ENCODE measurements at regions not wholly inside any gene's neighbourhood (a gene's known extent, or its start where the extent isn't known, plus 50 kb on each side); places are given as distances from the start of the nearest gene placed in this dataset.
"Not testable (repeated sequence)": the region's sequence is repeated elsewhere in the genome, so short reads cannot be mapped to it uniquely, and the experiment has no call there.

GRCh38 chr1:61028136-61028535 is 54.2 kb upstream of the NFIA start:
- Histone ChIP-seq H3K36me3 (no peaks in the 10 kb centered on the region), H3K9me3 (no peaks in the 10 kb centered on the region), H3K27me3 (no peaks in the 10 kb centered on the region), H3K4me3 (no peak overlapping the region)
- DNase-seq = no peak

GRCh38 chr1:61018068-61018467 is 64.3 kb upstream of the NFIA start:
- H3K4me3 ChIP-seq, H3K9me3 ChIP-seq, DNase-seq, H3K27me3 ChIP-seq, H3K36me3 ChIP-seq: not testable (repeated sequence)

DNA sequence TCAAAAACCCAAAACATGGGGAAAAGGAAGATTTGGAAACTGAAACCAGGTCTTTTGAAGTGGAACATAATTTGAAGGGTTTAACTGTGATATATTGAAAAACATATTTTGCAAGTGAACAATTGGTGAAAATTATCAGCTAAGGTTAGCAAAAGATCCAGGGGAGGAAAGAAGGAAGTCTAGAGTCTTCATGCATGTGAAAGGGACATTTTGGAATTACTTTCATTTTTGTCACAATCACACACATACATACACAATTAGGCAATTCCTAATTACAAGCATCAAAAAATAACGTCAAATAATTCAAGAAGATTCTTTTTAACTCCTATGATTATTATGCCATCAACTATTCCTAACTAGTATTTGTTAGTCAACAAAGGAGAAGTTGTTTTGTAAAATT is 64.7 kb upstream of the NFIA start:
- no peaks in the 10 kb centered on the region for H3K36me3 ChIP-seq
- no peaks in the 10 kb centered on the region for H3K27me3 ChIP-seq
- H3K4me3 ChIP-seq = no peak overlapping the region
- no peak for DNase-seq
- no peaks in the 10 kb centered on the region for H3K9me3 ChIP-seq

GRCh38 chr1:61013946-61014667 is 68.3 kb upstream of the NFIA start:
- Histone ChIP-seq H3K27me3 (no peaks in the 10 kb centered on the region), H3K9me3 (no peaks in the 10 kb centered on the region), H3K36me3 (no peaks in the 10 kb centered on the region), H3K4me3 (no peak overlapping the region)
- no peak for DNase-seq

DNA sequence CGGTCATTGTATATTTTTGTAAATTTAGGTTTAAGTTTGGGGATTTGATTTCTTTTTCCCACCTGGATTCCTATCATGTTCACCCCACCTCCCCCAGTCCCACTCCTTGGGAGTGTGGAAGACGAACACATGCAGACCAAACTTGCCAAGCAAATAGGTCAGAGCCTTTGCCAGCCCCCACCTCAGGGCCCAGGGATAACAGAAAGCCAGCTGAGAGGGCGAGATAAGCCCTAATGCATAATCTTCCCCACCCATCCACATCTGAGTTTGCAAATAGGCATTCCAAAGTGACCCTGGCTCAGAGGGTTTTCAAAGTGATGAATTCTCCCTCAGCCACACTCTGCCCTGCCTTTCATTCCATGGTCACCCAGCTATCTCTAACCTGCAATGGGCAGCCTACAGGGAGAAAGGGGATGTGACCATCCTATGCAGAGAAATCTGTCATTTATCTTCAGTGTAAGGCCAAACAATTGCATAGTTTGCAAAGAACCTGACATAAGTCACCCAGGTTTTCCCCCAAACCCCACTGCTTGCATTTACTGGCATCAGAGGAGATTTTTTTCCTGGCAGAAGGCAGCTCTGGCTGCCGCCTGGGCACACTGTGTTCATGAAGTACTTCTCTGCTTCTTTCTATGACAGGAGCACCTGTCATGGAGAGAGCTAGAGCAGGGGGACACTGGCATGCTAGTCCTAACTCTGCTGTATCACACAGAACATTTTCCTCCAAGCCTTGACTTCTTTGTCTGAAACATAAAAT is 69.0 kb upstream of the NFIA start:
- Histone ChIP-seq H3K27me3 (no peaks in the 10 kb centered on the region), H3K9me3 (no peaks in the 10 kb centered on the region), H3K36me3 (no peaks in the 10 kb centered on the region), H3K4me3 (no peak overlapping the region)
- no peak for DNase-seq

GRCh38 chr1:61012341-61012761 is 70.0 kb upstream of the NFIA start:
- no peaks in the 10 kb centered on the region for H3K9me3 ChIP-seq
- H3K4me3 ChIP-seq = no peak overlapping the region
- no peaks in the 10 kb centered on the region for H3K27me3 ChIP-seq
- DNase-seq = no peak
- H3K36me3 ChIP-seq = no peaks in the 10 kb centered on the region

DNA sequence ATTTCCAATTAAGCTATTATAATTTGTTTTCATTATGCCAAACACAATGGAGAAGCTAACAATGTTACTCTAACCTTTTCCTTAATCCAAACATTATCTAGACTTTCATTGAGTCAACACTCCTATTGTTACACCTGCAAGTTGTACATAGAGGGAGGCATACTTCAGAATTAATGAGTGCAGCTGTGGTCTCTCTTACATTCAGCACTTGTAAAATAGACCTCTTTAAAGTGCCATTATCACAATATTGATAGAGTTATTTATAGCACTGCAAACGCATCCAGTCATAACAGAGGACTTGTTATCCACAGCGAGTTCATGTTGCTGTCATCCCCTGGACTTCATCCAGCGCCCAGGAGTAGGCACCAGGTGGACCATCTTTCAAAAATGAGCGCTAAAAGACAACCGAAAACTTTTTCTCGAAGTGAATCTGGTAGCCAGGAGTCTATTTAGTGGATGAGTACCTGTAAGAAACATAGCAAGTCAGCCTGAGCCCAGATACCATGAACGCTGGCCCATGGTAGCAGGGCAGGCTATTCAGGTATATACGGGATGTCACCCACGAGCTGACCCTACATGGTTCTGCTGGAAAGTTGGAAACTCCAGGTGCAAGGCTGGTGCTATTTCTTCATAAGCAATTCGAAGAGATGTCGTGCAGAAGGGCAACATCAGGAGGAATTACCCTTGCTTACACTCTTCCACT is 70.6 kb upstream of the NFIA start:
- no peaks in the 10 kb centered on the region for H3K36me3 ChIP-seq
- H3K9me3 ChIP-seq = no peaks in the 10 kb centered on the region
- no peak overlapping the region for H3K4me3 ChIP-seq
- no peaks in the 10 kb centered on the region for H3K27me3 ChIP-seq
- no peak for DNase-seq

DNA sequence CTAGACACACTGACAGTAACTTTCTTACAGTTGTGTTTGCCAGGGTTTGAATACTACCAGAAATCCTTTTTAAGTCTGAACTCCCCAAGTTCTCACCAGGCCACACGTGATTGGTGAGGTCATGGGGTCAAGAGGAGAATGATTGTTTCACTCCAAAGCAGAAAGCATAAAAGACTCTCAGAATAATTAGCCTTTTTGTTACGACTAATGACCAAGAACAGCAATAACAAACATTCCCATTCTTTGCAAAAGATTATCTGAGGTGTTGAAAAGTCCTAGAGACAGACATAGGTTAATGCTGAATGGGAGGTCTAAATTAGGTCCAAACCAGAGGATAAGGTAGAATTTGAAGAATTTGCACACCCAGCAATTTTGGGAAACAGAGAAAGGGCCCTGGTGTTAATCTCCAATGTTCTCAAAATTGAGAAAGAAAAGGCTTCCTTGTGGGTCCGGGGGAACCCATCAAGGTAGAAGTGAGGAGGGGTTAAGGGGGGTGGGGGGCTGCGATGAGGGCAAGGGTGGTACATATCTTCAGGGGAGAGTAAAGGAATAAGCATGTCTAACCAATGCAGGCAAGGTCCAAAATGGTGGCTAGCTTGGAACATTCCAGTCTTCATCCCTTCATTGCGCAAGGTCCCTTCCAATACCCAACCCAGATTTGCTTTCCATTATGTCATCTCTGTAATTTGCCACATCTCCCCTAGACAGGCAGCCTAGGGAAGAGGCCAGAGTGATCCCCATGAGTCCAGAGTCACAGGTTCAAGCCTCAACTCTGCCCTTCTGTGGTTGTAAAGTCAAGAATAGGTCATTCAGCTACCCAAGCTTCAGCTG is 74.6 kb upstream of the NFIA start:
- H3K4me3 ChIP-seq = no peak overlapping the region
- DNase-seq = no peak
- no peaks in the 10 kb centered on the region for H3K36me3 ChIP-seq
- H3K27me3 ChIP-seq = no peaks in the 10 kb centered on the region
- H3K9me3 ChIP-seq = no peaks in the 10 kb centered on the region

DNA sequence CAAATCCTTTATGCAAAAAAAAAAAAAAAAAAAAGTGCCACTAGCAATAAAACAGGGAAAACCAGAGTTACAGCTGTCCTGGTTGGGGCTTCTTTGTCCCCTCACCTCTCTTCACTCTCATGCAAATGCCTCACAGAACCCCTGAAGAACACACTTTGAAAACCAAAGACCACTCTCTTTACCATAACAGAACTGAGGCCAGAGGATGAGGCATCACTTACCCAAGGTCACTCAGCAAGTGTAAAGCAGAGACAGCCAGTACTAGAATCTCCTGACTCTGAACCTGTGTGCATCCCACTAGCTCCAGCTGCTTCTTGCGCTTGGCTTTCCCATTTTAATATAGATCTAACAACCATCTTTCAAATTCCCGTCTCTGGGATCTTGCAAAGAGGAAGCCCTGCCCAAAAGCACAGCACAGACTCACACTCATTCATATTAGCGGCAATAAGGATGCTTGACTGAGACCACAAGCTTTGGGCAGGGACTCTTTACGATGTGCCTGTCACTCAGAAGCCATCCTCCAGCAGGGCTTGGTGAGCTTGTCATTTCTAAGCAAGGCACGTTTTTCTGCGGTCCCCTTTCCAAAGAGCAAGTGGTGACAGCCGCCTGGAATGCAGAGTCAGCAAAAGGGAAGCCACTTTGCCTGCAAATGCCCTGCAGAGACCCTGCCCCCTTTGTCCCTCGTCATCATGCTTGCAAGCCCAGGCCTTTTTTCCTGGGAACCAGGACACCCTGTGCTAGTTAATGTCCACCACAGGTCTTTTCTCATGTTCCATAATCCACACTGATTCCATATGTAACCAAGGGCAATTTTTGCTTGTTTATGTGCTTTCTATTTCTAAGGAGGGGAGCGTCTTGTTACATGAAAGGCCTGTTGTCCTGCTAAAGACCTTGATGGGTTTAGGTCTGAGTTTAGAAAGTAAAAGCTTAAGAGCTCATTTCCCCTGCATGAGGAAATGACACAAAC is 76.5 kb upstream of the NFIA start:
- H3K36me3 ChIP-seq = no peaks in the 10 kb centered on the region
- H3K27me3 ChIP-seq = no peaks in the 10 kb centered on the region
- no peak overlapping the region for H3K4me3 ChIP-seq
- DNase-seq = no peak
- H3K9me3 ChIP-seq = no peaks in the 10 kb centered on the region

GRCh38 chr1:61004262-61005003 is 77.9 kb upstream of the NFIA start:
- no peak for DNase-seq
- no peak overlapping the region for H3K4me3 ChIP-seq
- H3K9me3 ChIP-seq = no peaks in the 10 kb centered on the region

DNA sequence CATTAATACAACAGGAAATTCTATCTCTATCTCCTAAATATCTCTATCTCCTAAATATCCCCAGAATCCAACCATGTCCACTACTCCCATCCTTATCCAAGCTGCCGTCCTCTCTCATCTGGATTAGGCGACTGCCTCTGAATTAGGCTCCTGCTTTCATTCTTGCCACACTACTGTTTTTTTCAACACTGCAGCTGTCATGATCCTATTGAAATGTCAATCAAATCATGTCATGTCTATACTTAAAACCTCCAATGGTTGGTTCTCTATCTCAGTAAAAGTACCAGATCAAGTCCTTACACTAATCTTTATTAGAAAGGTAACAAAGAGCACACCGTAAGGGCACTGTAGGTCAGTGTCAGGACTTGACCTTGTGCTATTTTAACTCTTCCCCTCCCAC is 82.0 kb upstream of the NFIA start:
- Histone ChIP-seq H3K4me3 (no peak overlapping the region), H3K9me3 (no peaks in the 10 kb centered on the region), H3K27me3 (no peaks in the 10 kb centered on the region), H3K36me3 (no peaks in the 10 kb centered on the region)
- no peak for DNase-seq

More at GRCh38 chr1:61004262-61005003, 77.9 kb upstream of the NFIA start:
- H3K36me3 ChIP-seq = no peaks in the 10 kb centered on the region
- H3K27me3 ChIP-seq = no peaks in the 10 kb centered on the region

- no peaks in the 10 kb centered on the region for H3K27me3 ChIP-seq
- no peaks in the 10 kb centered on the region for H3K9me3 ChIP-seq
- H3K36me3 ChIP-seq = no peaks in the 10 kb centered on the region
- DNase-seq = no peak
- no peak overlapping the region for H3K4me3 ChIP-seq
Observed at GRCh38 chr1:60998786-60999185, 83.6 kb upstream of the NFIA start.

DNA sequence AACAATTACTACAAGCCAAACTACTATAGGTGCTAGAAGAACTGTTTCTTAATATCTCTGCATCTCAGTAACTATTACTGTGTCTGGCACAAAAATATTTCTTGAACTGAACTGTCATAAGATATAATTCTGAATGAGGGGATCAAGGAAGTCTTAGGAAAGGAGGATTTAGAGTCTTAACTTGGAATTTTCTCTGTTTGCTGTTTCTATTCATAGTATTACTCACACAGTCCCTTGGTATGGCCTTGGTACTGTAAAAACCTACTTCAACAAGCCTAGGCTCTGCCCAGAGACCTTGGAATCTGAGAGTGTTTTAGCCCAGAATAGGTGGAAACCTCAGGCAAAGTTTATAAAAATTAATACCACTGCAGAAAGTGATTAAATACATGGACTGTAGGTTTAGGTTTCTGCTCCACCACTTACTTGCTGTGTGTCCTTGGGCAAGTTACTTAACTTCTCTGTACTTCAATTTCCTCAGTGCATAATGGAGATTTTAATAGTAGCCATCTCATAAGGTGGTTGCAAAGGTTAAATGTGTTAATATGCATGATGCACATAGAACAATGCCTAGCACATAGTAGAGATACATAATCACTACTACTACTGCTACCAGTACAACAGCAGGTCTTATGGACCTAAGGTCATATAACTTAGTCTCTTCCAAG is 87.4 kb upstream of the NFIA start:
- no peaks in the 10 kb centered on the region for H3K36me3 ChIP-seq
- no peaks in the 10 kb centered on the region for H3K9me3 ChIP-seq
- no peak overlapping the region for H3K4me3 ChIP-seq
- no peaks in the 10 kb centered on the region for H3K27me3 ChIP-seq
- no peak for DNase-seq

GRCh38 chr1:60994369-60994768 is 88.0 kb upstream of the NFIA start:
- Histone ChIP-seq H3K36me3 (no peaks in the 10 kb centered on the region), H3K27me3 (no peaks in the 10 kb centered on the region), H3K4me3 (no peak overlapping the region), H3K9me3 (no peaks in the 10 kb centered on the region)
- DNase-seq = no peak

DNA sequence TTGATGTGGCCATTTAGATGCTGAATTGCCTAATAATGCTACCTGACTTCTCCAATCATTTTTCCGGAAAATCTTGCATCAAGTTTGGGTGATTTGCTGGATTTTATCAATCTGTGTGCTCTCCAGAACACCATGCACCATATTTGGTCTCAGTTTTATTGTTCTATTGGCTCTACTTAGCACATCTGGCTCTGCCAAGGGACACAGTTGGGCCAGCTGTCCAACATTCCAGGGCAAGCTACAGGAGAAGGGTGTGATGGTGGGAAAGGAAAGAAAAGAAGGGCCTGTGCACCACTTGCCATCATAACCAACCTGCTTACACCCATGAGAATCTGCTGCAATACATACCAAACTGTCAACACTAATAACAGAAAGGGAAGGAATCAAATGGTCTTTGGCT is 90.2 kb upstream of the NFIA start:
- H3K27me3 ChIP-seq = no peaks in the 10 kb centered on the region
- DNase-seq = no peak
- H3K4me3 ChIP-seq = no peak overlapping the region
- H3K9me3 ChIP-seq = no peaks in the 10 kb centered on the region
- H3K36me3 ChIP-seq = no peaks in the 10 kb centered on the region

Data from MG63 (cell line).